Stimulated activated naive B cell treated with anti-CD40 and anti-IgM and Interleukin-4, amounts not matched to agents 10 μg/mL and 1 μg/mL and 100 μg/mL, for 72 hours (primary cell): ENCODE measurements at regions not wholly inside any gene's neighbourhood (a gene's known extent, or its start where the extent isn't known, plus 50 kb on each side); places are given as distances from the start of the nearest gene placed in this dataset.

ENCODE experiments used
- ATAC-seq, 2 donors: fragments of 150-1000 bp; cut with Tn5 transposase; replicated peaks; 2 replicates each; pipeline ENCODE4 v1.10.0; 2021; ENCODE audit warnings: moderate library complexity in 1 of 2
- DNase-seq: peaks from one replicate; pipeline ENCODE4 v3.0.0; 2021
- H3K27ac Mint-ChIP-seq: one replicate; pipeline ENCODE4 v1.8.0; 2022; ENCODE audit warnings: mild to moderate bottlenecking, mixed read lengths
- H3K27me3 Mint-ChIP-seq, 2 donors: one replicate each; pipeline ENCODE4 v1.8.0; 2022; ENCODE audit warnings: mixed read lengths in 2 of 2
- H3K36me3 Mint-ChIP-seq, 2 donors: one replicate each; pipeline ENCODE4 v1.8.0; 2022; ENCODE audit warnings: mixed read lengths in 2 of 2, mild to moderate bottlenecking in 1 of 2
- H3K4me1 Mint-ChIP-seq, 2 donors: one replicate each; pipeline ENCODE4 v1.8.0; 2022; ENCODE audit warnings: mixed read lengths in 2 of 2, mild to moderate bottlenecking in 1 of 2
- H3K4me3 Mint-ChIP-seq, 2 donors: one replicate each; pipeline ENCODE4 v1.8.0; 2022; ENCODE audit warnings: mild to moderate bottlenecking in 2 of 2, mixed read lengths in 2 of 2, moderate library complexity in 1 of 2
- H3K9me3 Mint-ChIP-seq, 2 donors: one replicate each; pipeline ENCODE4 v1.8.0; 2022; ENCODE audit warnings: mixed read lengths in 2 of 2, mild to moderate bottlenecking in 1 of 2

- H3K27me3 Mint-ChIP-seq = no peaks in the 10 kb centered on the region
- no peak for DNase-seq
- H3K36me3 Mint-ChIP-seq = no peaks in the 10 kb centered on the region
- H3K9me3 Mint-ChIP-seq = no peaks in the 10 kb centered on the region
- no peak overlapping the region for H3K4me3 Mint-ChIP-seq
- ATAC-seq = no peak
- H3K27ac Mint-ChIP-seq = no peak overlapping the region
- no peaks in the 10 kb centered on the region for H3K4me1 Mint-ChIP-seq
These were observed 668.4 kb upstream of the NRP1 start for GRCh38 chr10:34002896-34003295.

GRCh38 chr10:34001831-34002230 is 667.4 kb upstream of the NRP1 start:
- Mint-ChIP-seq H3K4me3 (no peak overlapping the region), H3K9me3 (no peaks in the 10 kb centered on the region), H3K27ac (no peak overlapping the region), H3K36me3 (no peaks in the 10 kb centered on the region), H3K4me1 (no peaks in the 10 kb centered on the region), H3K27me3 (no peaks in the 10 kb centered on the region)
- ATAC-seq (no peak), DNase-seq (no peak)

GRCh38 chr10:34001087-34001580 is 666.7 kb upstream of the NRP1 start:
- Mint-ChIP-seq H3K4me1 (no peaks in the 10 kb centered on the region), H3K4me3 (no peak overlapping the region), H3K36me3 (no peaks in the 10 kb centered on the region), H3K27me3 (no peaks in the 10 kb centered on the region), H3K9me3 (no peaks in the 10 kb centered on the region), H3K27ac (no peak overlapping the region)
- no peak for DNase-seq
- ATAC-seq = no peak

- no peaks in the 10 kb centered on the region for H3K36me3 Mint-ChIP-seq
- H3K27me3 Mint-ChIP-seq = no peaks in the 10 kb centered on the region
- H3K9me3 Mint-ChIP-seq = peaks cover 0 to 4% of the 10 kb centered on the region in 2 donors
- ATAC-seq (no peak), DNase-seq (no peak)
- H3K4me3 Mint-ChIP-seq = no peak overlapping the region
- no peaks in the 10 kb centered on the region for H3K4me1 Mint-ChIP-seq
- H3K27ac Mint-ChIP-seq = no peak overlapping the region
These were observed 659.5 kb upstream of the NRP1 start for GRCh38 chr10:33993917-33994316.

- peaks cover 5 to 8% of the 10 kb centered on the region in 2 donors for H3K9me3 Mint-ChIP-seq
- no peak overlapping the region for H3K4me3 Mint-ChIP-seq
- H3K4me1 Mint-ChIP-seq = no peaks in the 10 kb centered on the region
- ATAC-seq (no peak), DNase-seq (no peak)
- H3K27me3 Mint-ChIP-seq = no peaks in the 10 kb centered on the region
- no peak overlapping the region for H3K27ac Mint-ChIP-seq
- H3K36me3 Mint-ChIP-seq = no peaks in the 10 kb centered on the region
These were observed 657.5 kb upstream of the NRP1 start for GRCh38 chr10:33991924-33992323.

- H3K27me3 Mint-ChIP-seq = no peaks in the 10 kb centered on the region
- ATAC-seq = no peak
- peaks cover 5 to 9% of the 10 kb centered on the region in 2 donors for H3K9me3 Mint-ChIP-seq
- no peak overlapping the region for H3K27ac Mint-ChIP-seq
- H3K36me3 Mint-ChIP-seq = no peaks in the 10 kb centered on the region
- no peak for DNase-seq
- no peaks in the 10 kb centered on the region for H3K4me1 Mint-ChIP-seq
- H3K4me3 Mint-ChIP-seq = no peak overlapping the region
These were observed 652.0 kb upstream of the NRP1 start for GRCh38 chr10:33986515-33986914.

GRCh38 chr10:33986016-33986415 is 651.5 kb upstream of the NRP1 start:
- no peak for DNase-seq
- H3K36me3 Mint-ChIP-seq = no peaks in the 10 kb centered on the region
- no peak for ATAC-seq
- no peak overlapping the region for H3K27ac Mint-ChIP-seq
- H3K4me1 Mint-ChIP-seq = no peaks in the 10 kb centered on the region
- H3K9me3 Mint-ChIP-seq = peaks cover 5 to 6% of the 10 kb centered on the region in 2 donors
- H3K4me3 Mint-ChIP-seq = no peak overlapping the region
- H3K27me3 Mint-ChIP-seq = no peaks in the 10 kb centered on the region

- DNase-seq = no peak
- H3K4me1 Mint-ChIP-seq = no peaks in the 10 kb centered on the region
- no peaks in the 10 kb centered on the region for H3K27me3 Mint-ChIP-seq
- no peak overlapping the region for H3K4me3 Mint-ChIP-seq
- H3K9me3 Mint-ChIP-seq = peaks cover 0 to 4% of the 10 kb centered on the region in 2 donors
- H3K27ac Mint-ChIP-seq = no peak overlapping the region
- H3K36me3 Mint-ChIP-seq = no peaks in the 10 kb centered on the region
- ATAC-seq = no peak
These were observed 648.5 kb upstream of the NRP1 start for GRCh38 chr10:33982995-33983394.

GRCh38 chr10:33981301-33981700 is 646.8 kb upstream of the NRP1 start:
- ATAC-seq (no peak), DNase-seq (no peak)
- Mint-ChIP-seq H3K27ac (no peak overlapping the region), H3K4me1 (no peaks in the 10 kb centered on the region), H3K4me3 (no peak overlapping the region), H3K9me3 (peaks cover 0 to 4% of the 10 kb centered on the region in 2 donors), H3K27me3 (no peaks in the 10 kb centered on the region), H3K36me3 (no peaks in the 10 kb centered on the region)

GRCh38 chr10:33979195-33979594 is 644.7 kb upstream of the NRP1 start:
- H3K27ac Mint-ChIP-seq = no peak overlapping the region
- peaks cover 0 to 4% of the 10 kb centered on the region in 2 donors for H3K9me3 Mint-ChIP-seq
- no peak overlapping the region for H3K4me3 Mint-ChIP-seq
- H3K4me1 Mint-ChIP-seq = no peaks in the 10 kb centered on the region
- H3K27me3 Mint-ChIP-seq = no peaks in the 10 kb centered on the region
- no peak for ATAC-seq
- H3K36me3 Mint-ChIP-seq = no peaks in the 10 kb centered on the region
- DNase-seq = no peak

GRCh38 chr10:33975481-33975880 is 641.0 kb upstream of the NRP1 start:
- no peak overlapping the region for H3K4me3 Mint-ChIP-seq
- H3K36me3 Mint-ChIP-seq = no peaks in the 10 kb centered on the region
- no peaks in the 10 kb centered on the region for H3K4me1 Mint-ChIP-seq
- no peak overlapping the region for H3K27ac Mint-ChIP-seq
- no peaks in the 10 kb centered on the region for H3K27me3 Mint-ChIP-seq
- H3K9me3 Mint-ChIP-seq = peaks cover 0 to 4% of the 10 kb centered on the region in 2 donors
- ATAC-seq (no peak), DNase-seq (no peak)

GRCh38 chr10:33974976-33975478 is 640.6 kb upstream of the NRP1 start:
- peaks cover 0 to 4% of the 10 kb centered on the region in 2 donors for H3K9me3 Mint-ChIP-seq
- H3K4me1 Mint-ChIP-seq = no peaks in the 10 kb centered on the region

GRCh38 chr10:33968983-33969382 is 634.5 kb upstream of the NRP1 start:
- Mint-ChIP-seq H3K4me3 (no peak overlapping the region), H3K4me1 (no peaks in the 10 kb centered on the region), H3K27ac (no peak overlapping the region), H3K9me3 (peaks cover 4 to 11% of the 10 kb centered on the region in 2 donors), H3K36me3 (no peaks in the 10 kb centered on the region), H3K27me3 (no peaks in the 10 kb centered on the region)
- no peak for DNase-seq
- ATAC-seq = no peak

More at GRCh38 chr10:33974976-33975478, 640.6 kb upstream of the NRP1 start:
- ATAC-seq (no peak), DNase-seq (no peak)
- no peaks in the 10 kb centered on the region for H3K36me3 Mint-ChIP-seq
- no peak overlapping the region for H3K4me3 Mint-ChIP-seq
- no peaks in the 10 kb centered on the region for H3K27me3 Mint-ChIP-seq
- no peak overlapping the region for H3K27ac Mint-ChIP-seq

- H3K27ac Mint-ChIP-seq = no peak overlapping the region
- DNase-seq = no peak
- H3K27me3 Mint-ChIP-seq = no peaks in the 10 kb centered on the region
- no peak for ATAC-seq
- no peak overlapping the region for H3K4me3 Mint-ChIP-seq
- H3K36me3 Mint-ChIP-seq = no peaks in the 10 kb centered on the region
- H3K9me3 Mint-ChIP-seq = peaks cover 4 to 11% of the 10 kb centered on the region in 2 donors
- no peaks in the 10 kb centered on the region for H3K4me1 Mint-ChIP-seq
These were observed 633.2 kb upstream of the NRP1 start for GRCh38 chr10:33967606-33968120.

GRCh38 chr10:33966946-33967345 is 632.5 kb upstream of the NRP1 start:
- no peaks in the 10 kb centered on the region for H3K27me3 Mint-ChIP-seq
- no peak for ATAC-seq
- no peak for DNase-seq
- H3K9me3 Mint-ChIP-seq = peaks cover 4 to 11% of the 10 kb centered on the region in 2 donors
- H3K27ac Mint-ChIP-seq = no peak overlapping the region
- H3K4me3 Mint-ChIP-seq = no peak overlapping the region
- no peaks in the 10 kb centered on the region for H3K36me3 Mint-ChIP-seq
- H3K4me1 Mint-ChIP-seq = no peaks in the 10 kb centered on the region
